GM21737 (cell line): ENCODE measurements at regions not wholly inside any gene's neighbourhood (a gene's known extent, or its start where the extent isn't known, plus 50 kb on each side); places are given as distances from the start of the nearest gene placed in this dataset.
"Not testable (repeated sequence)": the region's sequence is repeated elsewhere in the genome, so short reads cannot be mapped to it uniquely, and the experiment has no call there.

Experiments
- ATAC-seq: cut with Tn5 transposase; IDR thresholded peaks from one replicate; pipeline ENCODE4 v1.9.1; 2021; ENCODE audit warnings: mild to moderate bottlenecking, moderate library complexity; ENCODE audit not compliant: unreplicated experiment

- ATAC-seq = no peak
These were observed 50.7 kb upstream of the VPREB1 start for GRCh38 chr22:22193923-22194322.

GRCh38 chr22:22193462-22193861 is 51.1 kb upstream of the VPREB1 start:
- ATAC-seq = not testable (repeated sequence)

GRCh38 chr22:22193006-22193405 is 51.6 kb upstream of the VPREB1 start:
- not testable (repeated sequence) for ATAC-seq

- not testable (repeated sequence) for ATAC-seq
These were observed 54.8 kb upstream of the VPREB1 start for GRCh38 chr22:22189796-22190195.

GRCh38 chr22:22187863-22188262 is 56.7 kb upstream of the VPREB1 start:
- ATAC-seq = not testable (repeated sequence)

GRCh38 chr22:22187299-22187698 is 57.3 kb upstream of the VPREB1 start:
- no peak for ATAC-seq

GRCh38 chr22:22185844-22186499 is 58.6 kb upstream of the VPREB1 start:
- no peak for ATAC-seq

GRCh38 chr22:22185217-22185616 is 59.4 kb upstream of the VPREB1 start:
- ATAC-seq = no peak

GRCh38 chr22:22184277-22184807 is 60.2 kb upstream of the VPREB1 start:
- ATAC-seq = no peak

GRCh38 chr22:22182990-22183264 is 61.7 kb upstream of the VPREB1 start:
- ATAC-seq = no peak

GRCh38 chr22:22182218-22182989 is 62.2 kb upstream of the VPREB1 start:
- ATAC-seq = no peak

- no peak for ATAC-seq
These were observed 63.2 kb upstream of the VPREB1 start for GRCh38 chr22:22181341-22181850.

- ATAC-seq = no peak
These were observed 63.8 kb upstream of the VPREB1 start for GRCh38 chr22:22180738-22181285.

GRCh38 chr22:22179858-22180257 is 64.7 kb upstream of the VPREB1 start:
- no peak for ATAC-seq

- ATAC-seq = no peak
These were observed 65.6 kb upstream of the VPREB1 start for GRCh38 chr22:22178992-22179391.

- ATAC-seq = no peak
These were observed 66.1 kb upstream of the VPREB1 start for GRCh38 chr22:22178355-22178965.

- ATAC-seq = no peak
These were observed 67.5 kb upstream of the VPREB1 start for GRCh38 chr22:22176929-22177616.

GRCh38 chr22:22172896-22173628 is 71.5 kb upstream of the VPREB1 start:
- not testable (repeated sequence) for ATAC-seq

GRCh38 chr22:22171357-22172218 is 73.0 kb upstream of the VPREB1 start:
- no peak for ATAC-seq
